ENCODE measurements at regions not wholly inside any gene's neighbourhood (a gene's known extent, or its start where the extent isn't known, plus 50 kb on each side); places are given as distances from the start of the nearest gene placed in this dataset.

DNA sequence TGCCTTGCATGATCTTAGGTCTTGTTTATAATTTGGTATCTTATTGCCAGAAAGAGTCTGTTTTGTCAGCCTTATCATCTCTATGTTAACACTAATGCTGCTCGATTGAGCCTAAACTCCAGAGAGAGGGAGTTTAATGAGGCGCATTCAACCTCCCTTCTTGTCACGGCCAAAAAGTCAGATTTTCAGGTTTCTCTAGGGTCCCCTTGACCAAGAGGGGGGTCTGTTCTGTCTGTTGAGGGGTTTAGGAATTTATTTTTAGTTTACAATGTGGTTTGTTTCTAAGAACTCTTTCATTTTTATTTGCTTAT is 285.7 kb upstream of the VWC2 start:
- DNase-seq (no peak), ATAC-seq (ENCODE audit: poor library complexity) (no peak)
- Histone ChIP-seq H3K4me3 (ENCODE audit: low read length) (no peak overlapping the region), H3K4me1 (ENCODE audit: insufficient read depth, low read length) (no peaks in the 10 kb centered on the region), H3K27me3 (ENCODE audit: control insufficient read depth in 1 of 2, insufficient read depth in 2 of 2, low read length in 2 of 2) (no peaks in the 10 kb centered on the region), H3K36me3 (ENCODE audit: insufficient read depth, low read length) (no peaks in the 10 kb centered on the region), H3K9me3 (ENCODE audit: control insufficient read depth in 1 of 2, insufficient read depth in 1 of 2, low read length in 2 of 2) (no peaks in the 10 kb centered on the region), H3K27ac (ENCODE audit: low read depth in 1 of 2, low read length in 2 of 2) (no peak overlapping the region)
- POLR2A ChIA-PET: no interaction called here
- H3K27ac Mint-ChIP-seq: no peak overlapping the region
- H3K4me1 Mint-ChIP-seq (ENCODE audit: low read depth): no peaks in the 10 kb centered on the region
- no peaks in the 10 kb centered on the region for H3K9me3 Mint-ChIP-seq
- H3K27me3 Mint-ChIP-seq: no peaks in the 10 kb centered on the region
- H3K4me3 Mint-ChIP-seq: no peak overlapping the region
- CTCF ChIA-PET: no interaction called here
- TF ChIP-seq, protein P1, sequence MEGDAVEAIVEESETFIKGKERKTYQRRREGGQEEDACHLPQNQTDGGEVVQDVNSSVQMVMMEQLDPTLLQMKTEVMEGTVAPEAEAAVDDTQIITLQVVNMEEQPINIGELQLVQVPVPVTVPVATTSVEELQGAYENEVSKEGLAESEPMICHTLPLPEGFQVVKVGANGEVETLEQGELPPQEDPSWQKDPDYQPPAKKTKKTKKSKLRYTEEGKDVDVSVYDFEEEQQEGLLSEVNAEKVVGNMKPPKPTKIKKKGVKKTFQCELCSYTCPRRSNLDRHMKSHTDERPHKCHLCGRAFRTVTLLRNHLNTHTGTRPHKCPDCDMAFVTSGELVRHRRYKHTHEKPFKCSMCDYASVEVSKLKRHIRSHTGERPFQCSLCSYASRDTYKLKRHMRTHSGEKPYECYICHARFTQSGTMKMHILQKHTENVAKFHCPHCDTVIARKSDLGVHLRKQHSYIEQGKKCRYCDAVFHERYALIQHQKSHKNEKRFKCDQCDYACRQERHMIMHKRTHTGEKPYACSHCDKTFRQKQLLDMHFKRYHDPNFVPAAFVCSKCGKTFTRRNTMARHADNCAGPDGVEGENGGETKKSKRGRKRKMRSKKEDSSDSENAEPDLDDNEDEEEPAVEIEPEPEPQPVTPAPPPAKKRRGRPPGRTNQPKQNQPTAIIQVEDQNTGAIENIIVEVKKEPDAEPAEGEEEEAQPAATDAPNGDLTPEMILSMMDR (IDR thresholded peaks at IDR 0.05): no peak
- no peaks in the 10 kb centered on the region for H3K36me3 Mint-ChIP-seq (ENCODE audit: low read depth)
- intact Hi-C loops (cut with DNase I, micrococcal nuclease): no loop called here

DNA sequence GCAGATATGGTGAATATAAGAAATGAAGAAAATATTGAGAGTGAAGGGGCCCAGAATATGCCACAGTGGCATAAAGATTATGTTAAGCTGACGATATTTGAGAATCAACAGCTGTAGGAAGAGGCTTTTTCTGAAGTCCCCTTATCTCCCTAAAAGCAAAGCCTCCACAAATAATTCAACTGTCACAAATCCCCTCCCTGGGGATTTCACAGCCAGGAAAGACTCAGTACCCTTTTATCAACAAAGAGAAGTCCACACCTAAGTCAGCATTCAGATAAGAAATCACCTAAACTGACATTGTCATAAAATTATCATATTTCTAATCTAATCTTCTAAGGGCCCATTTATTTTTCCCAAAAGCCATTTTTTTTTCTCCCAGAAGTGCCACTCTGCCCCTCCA is 284.9 kb upstream of the VWC2 start:
- TF ChIP-seq, protein P1 (IDR thresholded peaks at IDR 0.05): no peak
- ChIA-PET POLR2A (no interaction called here), CTCF (no interaction called here)
- no peaks in the 10 kb centered on the region for H3K27me3 ChIP-seq (ENCODE audit: control insufficient read depth in 1 of 2, insufficient read depth in 2 of 2, low read length in 2 of 2)
- Mint-ChIP-seq H3K27me3 (no peaks in the 10 kb centered on the region), H3K9me3 (no peaks in the 10 kb centered on the region), H3K36me3 (ENCODE audit: low read depth) (no peaks in the 10 kb centered on the region), H3K4me1 (ENCODE audit: low read depth) (no peaks in the 10 kb centered on the region), H3K4me3 (no peak overlapping the region), H3K27ac (no peak overlapping the region)
- H3K27ac ChIP-seq (ENCODE audit: low read depth in 1 of 2, low read length in 2 of 2): no peak overlapping the region
- no peaks in the 10 kb centered on the region for H3K4me1 ChIP-seq (ENCODE audit: insufficient read depth, low read length)
- H3K9me3 ChIP-seq (ENCODE audit: control insufficient read depth in 1 of 2, insufficient read depth in 1 of 2, low read length in 2 of 2): no peaks in the 10 kb centered on the region
- intact Hi-C loops (cut with DNase I, micrococcal nuclease): no loop called here
- ATAC-seq (ENCODE audit: poor library complexity) (no peak), DNase-seq (no peak)
- no peaks in the 10 kb centered on the region for H3K36me3 ChIP-seq (ENCODE audit: insufficient read depth, low read length)
- H3K4me3 ChIP-seq (ENCODE audit: low read length): no peak overlapping the region

DNA sequence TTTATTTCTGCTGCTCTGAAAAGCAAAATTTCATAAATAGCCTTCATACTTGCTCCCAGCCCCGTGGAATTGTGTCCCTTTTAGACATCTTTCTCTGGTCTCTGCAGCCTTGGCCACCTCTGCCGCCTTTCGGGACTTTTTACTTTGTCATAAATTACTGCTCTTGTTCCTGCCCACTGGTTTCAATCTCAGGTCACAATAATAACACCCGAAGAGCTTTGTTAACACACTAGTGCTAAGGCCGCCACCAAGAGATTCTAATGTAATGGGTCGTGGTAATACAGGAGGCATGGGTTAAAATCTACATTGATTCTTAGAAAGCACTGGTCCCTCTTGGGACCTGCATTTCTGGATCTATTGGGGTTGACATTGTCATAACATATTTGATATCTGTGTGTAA is 276.0 kb upstream of the VWC2 start:
- no peaks in the 10 kb centered on the region for H3K27me3 Mint-ChIP-seq

More for the DNA sequence above, 276.0 kb upstream of the VWC2 start:
- ATAC-seq (ENCODE audit: poor library complexity) (no peak), DNase-seq (no peak)
- Histone ChIP-seq H3K4me3 (ENCODE audit: low read length) (no peak overlapping the region), H3K9me3 (ENCODE audit: control insufficient read depth in 1 of 2, insufficient read depth in 1 of 2, low read length in 2 of 2) (peaks cover 0 to 5% of the 10 kb centered on the region in 2 experiments), H3K27me3 (ENCODE audit: control insufficient read depth in 1 of 2, insufficient read depth in 2 of 2, low read length in 2 of 2) (no peaks in the 10 kb centered on the region), H3K27ac (ENCODE audit: low read depth in 1 of 2, low read length in 2 of 2) (no peak overlapping the region), H3K36me3 (ENCODE audit: insufficient read depth, low read length) (no peaks in the 10 kb centered on the region), H3K4me1 (ENCODE audit: insufficient read depth, low read length) (no peaks in the 10 kb centered on the region)
- intact Hi-C loops (cut with DNase I, micrococcal nuclease): no loop called here
- no peak overlapping the region for H3K27ac Mint-ChIP-seq
- H3K4me1 Mint-ChIP-seq (ENCODE audit: low read depth): no peaks in the 10 kb centered on the region
- no peaks in the 10 kb centered on the region for H3K9me3 Mint-ChIP-seq
- ChIA-PET CTCF (no interaction called here), POLR2A (no interaction called here)
- TF ChIP-seq, protein P1 (IDR thresholded peaks at IDR 0.05): no peak
- H3K36me3 Mint-ChIP-seq (ENCODE audit: low read depth): no peaks in the 10 kb centered on the region
- H3K4me3 Mint-ChIP-seq: no peak overlapping the region
